C4-2B (cell line): ENCODE measurements at regions not wholly inside any gene's neighbourhood (a gene's known extent, or its start where the extent isn't known, plus 50 kb on each side); places are given as distances from the start of the nearest gene placed in this dataset.

Experiments
- ZFX ChIP-seq: fragments of 450-650 bp; IDR thresholded peaks from 2 replicates; pipeline ENCODE4 v1.6.1; 2017
- TF ChIP-seq, protein P1 (sequence below): fragments of 450-650 bp; conservative IDR thresholded peaks from 2 replicates; pipeline ENCODE4 v1.5.1; 2017; ENCODE audit warnings: mild to moderate bottlenecking

DNA sequence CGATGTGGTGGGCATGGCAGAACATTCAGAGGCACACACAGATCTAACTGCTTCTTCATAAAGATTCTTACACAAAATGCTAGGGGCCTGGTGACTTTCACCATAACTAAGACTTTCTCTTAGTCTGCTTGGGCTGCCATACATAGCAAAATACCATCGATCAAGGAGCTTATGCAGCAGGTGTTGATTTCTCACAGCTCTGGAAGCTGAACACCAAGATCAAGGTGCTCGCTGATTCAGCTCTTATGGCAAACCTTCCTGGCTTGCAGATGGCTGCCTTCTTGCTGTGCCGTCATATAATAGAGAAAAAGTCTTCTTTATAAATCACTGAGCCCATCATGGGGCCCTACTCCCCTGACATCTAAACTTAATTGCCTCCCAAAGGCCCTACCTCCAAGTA, 487.3 kb downstream of the AJAP1 start:
- TF ChIP-seq, protein P1, sequence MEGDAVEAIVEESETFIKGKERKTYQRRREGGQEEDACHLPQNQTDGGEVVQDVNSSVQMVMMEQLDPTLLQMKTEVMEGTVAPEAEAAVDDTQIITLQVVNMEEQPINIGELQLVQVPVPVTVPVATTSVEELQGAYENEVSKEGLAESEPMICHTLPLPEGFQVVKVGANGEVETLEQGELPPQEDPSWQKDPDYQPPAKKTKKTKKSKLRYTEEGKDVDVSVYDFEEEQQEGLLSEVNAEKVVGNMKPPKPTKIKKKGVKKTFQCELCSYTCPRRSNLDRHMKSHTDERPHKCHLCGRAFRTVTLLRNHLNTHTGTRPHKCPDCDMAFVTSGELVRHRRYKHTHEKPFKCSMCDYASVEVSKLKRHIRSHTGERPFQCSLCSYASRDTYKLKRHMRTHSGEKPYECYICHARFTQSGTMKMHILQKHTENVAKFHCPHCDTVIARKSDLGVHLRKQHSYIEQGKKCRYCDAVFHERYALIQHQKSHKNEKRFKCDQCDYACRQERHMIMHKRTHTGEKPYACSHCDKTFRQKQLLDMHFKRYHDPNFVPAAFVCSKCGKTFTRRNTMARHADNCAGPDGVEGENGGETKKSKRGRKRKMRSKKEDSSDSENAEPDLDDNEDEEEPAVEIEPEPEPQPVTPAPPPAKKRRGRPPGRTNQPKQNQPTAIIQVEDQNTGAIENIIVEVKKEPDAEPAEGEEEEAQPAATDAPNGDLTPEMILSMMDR, result no peak
- no peak for TF ChIP-seq ZFX
